H9 (cell line): ENCODE measurements at regions not wholly inside any gene's neighbourhood (a gene's known extent, or its start where the extent isn't known, plus 50 kb on each side); places are given as distances from the start of the nearest gene placed in this dataset.

Source experiments
- DNase-seq: peaks from one replicate; pipeline ENCODE4 v3.0.0-alpha.2; 2017
- H2AFZ ChIP-seq: one replicate; pipeline ENCODE4 v1.6.1; 2013; ENCODE audit warnings: mild to moderate bottlenecking, low read length, control low read depth, moderate library complexity
- H2AK5ac ChIP-seq: 2 replicates; pipeline ENCODE4 v1.6.1; 2013; ENCODE audit warnings: low read length, control low read depth, mixed read lengths; ENCODE audit not compliant: insufficient read length
- H2BK120ac ChIP-seq: one replicate; pipeline ENCODE4 v1.6.1; 2013; ENCODE audit warnings: low read depth, mild to moderate bottlenecking, low read length, control low read depth, inconsistent platforms; ENCODE audit not compliant: poor library complexity, severe bottlenecking
- H2BK12ac ChIP-seq: 2 replicates; pipeline ENCODE4 v1.6.1; 2013; ENCODE audit warnings: low read length, control low read depth, mixed read lengths, low read depth; ENCODE audit not compliant: insufficient read length
- H2BK15ac ChIP-seq: 2 replicates; pipeline ENCODE4 v1.6.1; 2013; ENCODE audit warnings: low read depth, low read length, control low read depth
- H2BK20ac ChIP-seq: one replicate; pipeline ENCODE4 v1.6.1; 2013; ENCODE audit warnings: low read depth, mild to moderate bottlenecking, low read length, control low read depth, inconsistent platforms; ENCODE audit not compliant: poor library complexity, severe bottlenecking
- H2BK5ac ChIP-seq: 2 replicates; pipeline ENCODE4 v1.6.1; 2013; ENCODE audit warnings: low read length, control low read depth, mixed read lengths; ENCODE audit not compliant: insufficient read length
- H3K14ac ChIP-seq: 2 replicates; pipeline ENCODE4 v1.6.1; 2013; ENCODE audit warnings: low read length, control low read depth; ENCODE audit not compliant: insufficient read depth
- H3K18ac ChIP-seq: 2 replicates; pipeline ENCODE4 v1.6.1; 2013; ENCODE audit warnings: low read depth, mild to moderate bottlenecking, mixed read lengths, low read length, control low read depth; ENCODE audit not compliant: insufficient read length
- H3K23ac ChIP-seq: 2 replicates; pipeline ENCODE4 v1.6.1; 2013; ENCODE audit warnings: low read length, control low read depth, mixed read lengths, low read depth; ENCODE audit not compliant: insufficient read length
- H3K23me2 ChIP-seq: 2 replicates; pipeline ENCODE4 v1.6.1; 2013; ENCODE audit warnings: low read depth, mild to moderate bottlenecking, mixed read lengths, low read length, control low read depth; ENCODE audit not compliant: insufficient read length, poor library complexity, severe bottlenecking
- H3K27ac ChIP-seq: 2 replicates; pipeline ENCODE4 v1.5.1; 2013; ENCODE audit warnings: low read length, control low read depth, mixed read lengths, low read depth; ENCODE audit not compliant: insufficient read length
- H3K27me3 ChIP-seq: 2 replicates; pipeline ENCODE4 v1.6.1; 2013; ENCODE audit warnings: low read length, control low read depth, inconsistent platforms; ENCODE audit not compliant: insufficient read depth
- H3K4ac ChIP-seq: 2 replicates; pipeline ENCODE4 v1.6.1; 2013; ENCODE audit warnings: low read depth, mild to moderate bottlenecking, control low read depth, inconsistent platforms, low read length, moderate library complexity
- H3K4me1 ChIP-seq: 2 replicates; pipeline ENCODE4 v1.6.1; 2013; ENCODE audit warnings: low read length, control low read depth, inconsistent platforms; ENCODE audit not compliant: insufficient read depth
- H3K4me2 ChIP-seq: 2 replicates; pipeline ENCODE4 v1.6.1; 2013; ENCODE audit warnings: low read length, control low read depth, mixed read lengths; ENCODE audit not compliant: insufficient read length, insufficient read depth
- H3K56ac ChIP-seq: 2 replicates; pipeline ENCODE4 v1.6.1; 2013; ENCODE audit warnings: low read depth, mild to moderate bottlenecking, mixed read lengths, low read length, control low read depth; ENCODE audit not compliant: insufficient read length
- H3K79me1 ChIP-seq: 2 replicates; pipeline ENCODE4 v1.6.1; 2013; ENCODE audit warnings: low read depth, mild to moderate bottlenecking, moderate library complexity, low read length, control low read depth, inconsistent platforms; ENCODE audit not compliant: insufficient read depth, poor library complexity, severe bottlenecking
- H3K79me2 ChIP-seq: 2 replicates; pipeline ENCODE4 v1.6.1; 2013; ENCODE audit warnings: low read length, control low read depth, inconsistent platforms; ENCODE audit not compliant: insufficient read depth
- H3K9ac ChIP-seq: 2 replicates; pipeline ENCODE4 v1.6.1; 2013; ENCODE audit warnings: low read length, control low read depth, mixed read lengths; ENCODE audit not compliant: insufficient read length; ENCODE audit errors: extremely low read depth
- H3K9me3 ChIP-seq: one replicate; pipeline ENCODE4 v1.6.1; 2013; ENCODE audit warnings: low read depth, low read length, inconsistent platforms; ENCODE audit not compliant: control insufficient read depth
- H3T11ph ChIP-seq: one replicate; pipeline ENCODE4 v1.6.1; 2013; ENCODE audit warnings: mild to moderate bottlenecking, low read length, control low read depth, inconsistent platforms
- H4K20me1 ChIP-seq: one replicate; pipeline ENCODE4 v1.6.1; 2013; ENCODE audit not compliant: control insufficient read depth, insufficient read length, insufficient read depth
- H4K5ac ChIP-seq: 2 replicates; pipeline ENCODE4 v1.6.1; 2013; ENCODE audit warnings: low read depth, mild to moderate bottlenecking, mixed read lengths, low read length, control low read depth; ENCODE audit not compliant: insufficient read length
- H4K8ac ChIP-seq: replicated peaks from 2 replicates; pipeline ENCODE4 v1.6.1; 2013; ENCODE audit warnings: low read length, control low read depth, mixed read lengths, low read depth; ENCODE audit not compliant: insufficient read length
- H4K91ac ChIP-seq: 2 replicates; pipeline ENCODE4 v1.6.1; 2013; ENCODE audit warnings: low read depth, mild to moderate bottlenecking, moderate library complexity, mixed read lengths, low read length, control low read depth; ENCODE audit not compliant: insufficient read length
- H3K27ac Mint-ChIP-seq, 3 experiments: 2 replicates in 2 of 3; 3 replicates in 1 of 3; pipeline ENCODE4 v1.8.0; 2020 to 2021; ENCODE audit warnings: mixed read lengths in 3 of 3, mild to moderate bottlenecking in 1 of 3, moderate library complexity in 1 of 3
- H3K27me3 Mint-ChIP-seq: 2 replicates; pipeline ENCODE4 v1.8.0; 2021; ENCODE audit warnings: low read depth, mild to moderate bottlenecking, moderate library complexity, mixed read lengths
- H3K36me3 Mint-ChIP-seq, 3 experiments: 2 replicates in 2 of 3; 3 replicates in 1 of 3; pipeline ENCODE4 v1.8.0; 2020 to 2021; ENCODE audit warnings: low read depth in 3 of 3, mixed read lengths in 3 of 3; ENCODE audit not compliant: insufficient read depth in 1 of 3
- H3K4me1 Mint-ChIP-seq, 2 experiments: 2 replicates each; pipeline ENCODE4 v1.8.0; 2020; ENCODE audit warnings: mixed read lengths in 2 of 2
- H3K4me3 Mint-ChIP-seq, 2 experiments: 2 replicates in 1 of 2; 3 replicates in 1 of 2; pipeline ENCODE4 v1.8.0; 2020 to 2021; ENCODE audit warnings: mild to moderate bottlenecking in 2 of 2, mixed read lengths in 2 of 2, moderate library complexity in 1 of 2
- H3K9me3 Mint-ChIP-seq, 2 experiments: 2 replicates in 1 of 2; 3 replicates in 1 of 2; pipeline ENCODE4 v1.8.0; 2020; ENCODE audit warnings: mild to moderate bottlenecking in 2 of 2, mixed read lengths in 2 of 2, moderate library complexity in 1 of 2
- WGBS: extraction: QIAGEN DNeasy Blood & Tissue Kit; methylation state at CpG from one replicate; pipeline ENCODE4 v1.1.7; 2013; ENCODE audit warnings: missing lambda C conversion rate, low lambda C conversion rate, mixed read lengths; ENCODE audit not compliant: insufficient read length; ENCODE audit errors: extremely low coverage; 5-methylcytosine and 5-hydroxymethylcytosine counted together
- TF ChIP-seq, protein P1 (sequence below): fragments of 200-600 bp; sonication (generic); conservative IDR thresholded peaks from 3 replicates; pipeline ENCODE4 v1.8.0; 2021; ENCODE audit warnings: antibody characterized with exemption, mild to moderate bottlenecking

DNA sequence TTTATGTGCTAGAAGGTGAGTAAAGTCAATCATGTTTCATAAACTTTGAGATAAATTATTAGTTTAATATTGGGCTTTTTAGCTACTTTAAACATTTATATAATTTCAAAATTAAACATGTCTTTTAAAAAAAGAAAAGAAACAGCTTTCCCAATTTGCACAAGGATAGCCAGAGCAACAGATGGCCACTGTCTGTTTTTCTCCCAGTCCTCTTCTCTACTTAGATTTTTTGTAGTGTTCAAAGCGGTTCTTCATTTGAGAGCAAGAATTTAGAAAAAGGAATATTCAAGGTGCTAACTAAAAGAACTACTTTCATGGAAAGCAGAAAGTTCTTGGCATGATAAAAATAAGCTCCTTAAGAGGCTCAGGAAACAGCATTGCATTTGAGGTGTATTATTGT is 128.3 kb upstream of the MIR17HG start:
- no peak overlapping the region for H4K5ac ChIP-seq
- H4K20me1 ChIP-seq = no peaks in the 10 kb centered on the region
- no peak overlapping the region for H4K8ac ChIP-seq
- H3K27ac Mint-ChIP-seq = no peak overlapping the region
- TF ChIP-seq, protein P1, sequence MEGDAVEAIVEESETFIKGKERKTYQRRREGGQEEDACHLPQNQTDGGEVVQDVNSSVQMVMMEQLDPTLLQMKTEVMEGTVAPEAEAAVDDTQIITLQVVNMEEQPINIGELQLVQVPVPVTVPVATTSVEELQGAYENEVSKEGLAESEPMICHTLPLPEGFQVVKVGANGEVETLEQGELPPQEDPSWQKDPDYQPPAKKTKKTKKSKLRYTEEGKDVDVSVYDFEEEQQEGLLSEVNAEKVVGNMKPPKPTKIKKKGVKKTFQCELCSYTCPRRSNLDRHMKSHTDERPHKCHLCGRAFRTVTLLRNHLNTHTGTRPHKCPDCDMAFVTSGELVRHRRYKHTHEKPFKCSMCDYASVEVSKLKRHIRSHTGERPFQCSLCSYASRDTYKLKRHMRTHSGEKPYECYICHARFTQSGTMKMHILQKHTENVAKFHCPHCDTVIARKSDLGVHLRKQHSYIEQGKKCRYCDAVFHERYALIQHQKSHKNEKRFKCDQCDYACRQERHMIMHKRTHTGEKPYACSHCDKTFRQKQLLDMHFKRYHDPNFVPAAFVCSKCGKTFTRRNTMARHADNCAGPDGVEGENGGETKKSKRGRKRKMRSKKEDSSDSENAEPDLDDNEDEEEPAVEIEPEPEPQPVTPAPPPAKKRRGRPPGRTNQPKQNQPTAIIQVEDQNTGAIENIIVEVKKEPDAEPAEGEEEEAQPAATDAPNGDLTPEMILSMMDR = no peak
- WGBS = no CpG with 5 or more reads among the region's 1 CpG
- H4K91ac ChIP-seq = no peak overlapping the region
- H3K4me3 Mint-ChIP-seq = no peak overlapping the region
- no peak overlapping the region for H3K4ac ChIP-seq
- H3K18ac ChIP-seq = no peak overlapping the region
- H3K4me2 ChIP-seq = no peak overlapping the region
- no peak overlapping the region for H2BK20ac ChIP-seq
- H3K23me2 ChIP-seq = no peaks in the 10 kb centered on the region
- no peaks in the 10 kb centered on the region for H3K9me3 ChIP-seq
- no peaks in the 10 kb centered on the region for H3K79me2 ChIP-seq
- H3K9ac ChIP-seq = no peak overlapping the region
- no peak overlapping the region for H3K56ac ChIP-seq
- no peak overlapping the region for H2BK120ac ChIP-seq
- peaks cover 20 to 24% of the 10 kb centered on the region in 2 experiments for H3K4me1 Mint-ChIP-seq
- H3K79me1 ChIP-seq = no peaks in the 10 kb centered on the region
- no peak overlapping the region for H2BK12ac ChIP-seq
- H2BK5ac ChIP-seq = no peak overlapping the region
- no peak overlapping the region for H3K23ac ChIP-seq
- no peak overlapping the region for H3K14ac ChIP-seq
- peaks cover 4% of the 10 kb centered on the region; the same call in 1 of the 2 replicates for H3K4me1 ChIP-seq
- no peak overlapping the region for H2AK5ac ChIP-seq
- no peak overlapping the region for H3K27ac ChIP-seq
- H3K9me3 Mint-ChIP-seq = no peaks in the 10 kb centered on the region
- no peaks in the 10 kb centered on the region; the same call in 1 of the 2 replicates for H3K27me3 ChIP-seq
- peaks cover 66% of the 10 kb centered on the region for H3K27me3 Mint-ChIP-seq
- H2AFZ ChIP-seq = no peak overlapping the region
- no peak overlapping the region for H2BK15ac ChIP-seq
- no peak overlapping the region for H3T11ph ChIP-seq
- no peaks in the 10 kb centered on the region; a peak in 2 of 7 replicates for H3K36me3 Mint-ChIP-seq
- DNase-seq = no peak
